Neural progenitor cell (in vitro differentiated cells): ENCODE measurements at regions not wholly inside any gene's neighbourhood (a gene's known extent, or its start where the extent isn't known, plus 50 kb on each side); places are given as distances from the start of the nearest gene placed in this dataset.

Source experiments
- DNase-seq: peaks from one replicate; pipeline ENCODE4 v3.0.0-alpha.2; 2016; ENCODE audit warnings: low spot score
- H2AFZ ChIP-seq: fragments of 200-600 bp; sonication (generic); replicated peaks from 2 replicates; pipeline ENCODE4 v1.6.1; 2016; ENCODE audit warnings: antibody characterized with exemption
- H3F3A ChIP-seq: fragments of 200-600 bp; sonication (generic); 2 replicates; pipeline ENCODE4 v1.6.1; 2016; ENCODE audit warnings: antibody characterized with exemption, low read depth
- H3K27ac ChIP-seq: fragments of 200-600 bp; sonication (generic); 2 replicates; pipeline ENCODE4 v1.5.1; 2016; ENCODE audit warnings: mild to moderate bottlenecking
- H3K27me3 ChIP-seq: fragments of 200-600 bp; sonication (generic); 2 replicates; pipeline ENCODE4 v1.6.1; 2016; ENCODE audit warnings: mild to moderate bottlenecking, moderate library complexity
- H3K36me3 ChIP-seq: fragments of 200-600 bp; sonication (generic); 2 replicates; pipeline ENCODE4 v1.5.1; 2016
- H3K4me1 ChIP-seq: fragments of 200-600 bp; sonication (generic); 2 replicates; pipeline ENCODE4 v1.6.1; 2016; ENCODE audit warnings: mixed run types
- H3K4me2 ChIP-seq: fragments of 200-600 bp; sonication (generic); 2 replicates; pipeline ENCODE4 v1.6.1; 2016
- H3K4me3 ChIP-seq: fragments of 200-600 bp; sonication (generic); 2 replicates; pipeline ENCODE4 v1.5.1; 2016
- H3K79me2 ChIP-seq: fragments of 200-600 bp; sonication (generic); 2 replicates; pipeline ENCODE4 v1.6.1; 2016; ENCODE audit warnings: low read depth
- H3K9ac ChIP-seq: fragments of 200-600 bp; sonication (generic); 2 replicates; pipeline ENCODE4 v1.6.1; 2016
- H3K9me3 ChIP-seq: fragments of 200-600 bp; sonication (generic); 2 replicates; pipeline ENCODE4 v1.5.1; 2016; ENCODE audit warnings: low read depth
- H4K20me1 ChIP-seq: fragments of 200-600 bp; sonication (generic); 2 replicates; pipeline ENCODE4 v1.6.1; 2016; ENCODE audit warnings: low read depth
- H3K27ac Mint-ChIP-seq: 3 replicates; pipeline ENCODE4 v1.8.0; 2021; ENCODE audit warnings: mixed read lengths
- H3K27me3 Mint-ChIP-seq: 2 replicates; pipeline ENCODE4 v1.8.0; 2022; ENCODE audit warnings: low read depth, mild to moderate bottlenecking, inconsistent platforms, moderate library complexity, mixed read lengths; ENCODE audit not compliant: insufficient read depth
- H3K36me3 Mint-ChIP-seq: 3 replicates; pipeline ENCODE4 v1.8.0; 2021; ENCODE audit warnings: mixed read lengths
- H3K4me1 Mint-ChIP-seq: 3 replicates; pipeline ENCODE4 v1.8.0; 2021; ENCODE audit warnings: mixed read lengths
- H3K4me3 Mint-ChIP-seq: 3 replicates; pipeline ENCODE4 v1.8.0; 2021; ENCODE audit warnings: mild to moderate bottlenecking, moderate library complexity, mixed read lengths
- H3K9me3 Mint-ChIP-seq: 3 replicates; pipeline ENCODE4 v1.8.0; 2020; ENCODE audit warnings: mixed read lengths
- CTCF ChIP-seq: fragments of 200-600 bp; sonication (generic); IDR thresholded peaks from 2 replicates; pipeline ENCODE4 v1.5.1; 2017; ENCODE audit warnings: antibody characterized with exemption, mild to moderate bottlenecking
- EZH2 ChIP-seq: fragments of 200-600 bp; sonication (generic); IDR thresholded peaks from 2 replicates; pipeline ENCODE4 v1.6.1; 2017; ENCODE audit warnings: antibody characterized with exemption, mild to moderate bottlenecking, moderate library complexity
- EZH2phosphoT487 ChIP-seq: fragments of 200-600 bp; sonication (generic); IDR thresholded peaks from 2 replicates; pipeline ENCODE4 v1.6.1; 2017; ENCODE audit warnings: antibody characterized with exemption

DNA sequence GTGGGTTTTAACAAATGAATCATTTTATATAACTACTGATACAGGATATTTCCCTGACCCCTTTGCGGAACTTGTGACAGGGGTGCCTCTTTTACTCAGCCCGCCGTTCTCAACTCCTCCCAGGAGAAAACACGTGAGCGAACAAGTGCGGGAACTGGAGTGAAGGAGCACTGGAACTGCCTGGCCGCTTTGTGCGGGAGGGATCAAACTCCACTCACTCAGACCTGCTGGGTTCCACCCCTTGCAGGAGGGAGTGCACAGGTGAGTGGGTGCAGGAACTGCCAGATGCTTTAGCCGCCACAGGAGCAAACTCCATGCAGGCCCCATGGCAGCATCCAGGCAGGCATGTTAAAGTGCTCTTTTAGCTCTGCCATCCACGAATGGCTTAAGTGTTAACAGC, 513.4 kb upstream of the GRM3 start:
- no peak for DNase-seq
- no peak overlapping the region for H3K9ac ChIP-seq
- no peaks in the 10 kb centered on the region for H3K36me3 ChIP-seq
- no peaks in the 10 kb centered on the region for H3K79me2 ChIP-seq
- H3K4me3 ChIP-seq: no peak overlapping the region
- no peaks in the 10 kb centered on the region for H3K27me3 Mint-ChIP-seq
- H3K4me1 Mint-ChIP-seq: no peaks in the 10 kb centered on the region
- H3K27ac Mint-ChIP-seq: no peak overlapping the region
- TF ChIP-seq EZH2phosphoT487 (no peak), CTCF (no peak), EZH2 (no peak)
- H3K4me3 Mint-ChIP-seq: no peak overlapping the region
- no peaks in the 10 kb centered on the region for H3F3A ChIP-seq
- no peaks in the 10 kb centered on the region for H3K9me3 Mint-ChIP-seq
- H3K27me3 ChIP-seq: no peaks in the 10 kb centered on the region
- H3K4me1 ChIP-seq: no peaks in the 10 kb centered on the region
- H2AFZ ChIP-seq: no peak overlapping the region
- no peaks in the 10 kb centered on the region for H3K9me3 ChIP-seq
- no peaks in the 10 kb centered on the region for H3K36me3 Mint-ChIP-seq
- H3K4me2 ChIP-seq: no peak overlapping the region
- H3K27ac ChIP-seq: no peak overlapping the region
- H4K20me1 ChIP-seq: no peaks in the 10 kb centered on the region

DNA sequence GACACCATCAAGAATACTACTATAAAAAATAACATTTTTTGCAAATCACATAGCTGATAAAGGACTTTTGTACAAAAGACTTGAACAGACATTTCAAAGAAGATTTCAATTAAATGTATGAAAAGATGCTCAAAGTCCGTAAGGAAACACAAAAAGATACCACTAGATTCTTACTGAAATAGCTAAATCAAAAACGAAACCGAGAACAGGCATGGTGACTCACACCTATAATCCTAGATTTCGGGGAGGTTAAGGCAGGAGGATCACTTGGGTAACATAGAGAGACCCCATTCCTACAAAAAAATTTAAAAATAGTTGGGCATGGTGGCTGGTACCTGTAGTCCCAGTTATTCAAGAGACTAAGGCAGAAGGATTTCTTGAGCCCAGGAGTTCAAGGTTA, 520.2 kb upstream of the GRM3 start:
- DNase-seq: no peak
- Histone ChIP-seq H3K79me2 (no peaks in the 10 kb centered on the region), H3K4me1 (no peaks in the 10 kb centered on the region), H3K4me2 (no peak overlapping the region), H3K36me3 (no peaks in the 10 kb centered on the region), H3K9ac (no peak overlapping the region), H3K4me3 (no peak overlapping the region), H4K20me1 (no peaks in the 10 kb centered on the region), H3K27me3 (no peaks in the 10 kb centered on the region), H2AFZ (no peak overlapping the region), H3K27ac (no peak overlapping the region), H3F3A (no peaks in the 10 kb centered on the region), H3K9me3 (no peaks in the 10 kb centered on the region)
- Mint-ChIP-seq H3K4me3 (no peak overlapping the region), H3K9me3 (no peaks in the 10 kb centered on the region), H3K4me1 (no peaks in the 10 kb centered on the region), H3K27me3 (no peaks in the 10 kb centered on the region), H3K36me3 (no peaks in the 10 kb centered on the region), H3K27ac (no peak overlapping the region)
- TF ChIP-seq EZH2phosphoT487: no peak

- H3F3A ChIP-seq: no peaks in the 10 kb centered on the region
- H3K9me3 Mint-ChIP-seq: peaks cover 3% of the 10 kb centered on the region
- H3K9ac ChIP-seq: no peak overlapping the region
- no peaks in the 10 kb centered on the region for H3K27me3 ChIP-seq
- peaks cover 2% of the 10 kb centered on the region for H3K27me3 Mint-ChIP-seq
- no peak overlapping the region for H3K4me2 ChIP-seq
- no peaks in the 10 kb centered on the region for H3K4me1 ChIP-seq
- no peak overlapping the region for H2AFZ ChIP-seq
- no peaks in the 10 kb centered on the region for H3K36me3 Mint-ChIP-seq
- H3K9me3 ChIP-seq: no peaks in the 10 kb centered on the region
- H3K4me3 ChIP-seq: no peak overlapping the region
- no peak overlapping the region for H3K4me3 Mint-ChIP-seq
- no peak for DNase-seq
- H3K79me2 ChIP-seq: no peaks in the 10 kb centered on the region
- TF ChIP-seq EZH2phosphoT487: no peak
- no peak for TF ChIP-seq EZH2
- TF ChIP-seq CTCF: no peak
- no peaks in the 10 kb centered on the region for H4K20me1 ChIP-seq
- H3K27ac ChIP-seq: no peak overlapping the region
- H3K36me3 ChIP-seq: no peaks in the 10 kb centered on the region
- no peaks in the 10 kb centered on the region for H3K4me1 Mint-ChIP-seq
- H3K27ac Mint-ChIP-seq: no peak overlapping the region
These were observed 549.5 kb upstream of the GRM3 start for GRCh38 chr7:86094166-86094669.

GRCh38 chr7:86091369-86091768, 552.3 kb upstream of the GRM3 start:
- Histone ChIP-seq H3F3A (no peaks in the 10 kb centered on the region), H3K79me2 (no peaks in the 10 kb centered on the region), H3K4me2 (no peak overlapping the region), H4K20me1 (no peaks in the 10 kb centered on the region), H3K9me3 (no peaks in the 10 kb centered on the region), H3K36me3 (no peaks in the 10 kb centered on the region), H3K4me1 (no peaks in the 10 kb centered on the region), H3K4me3 (no peak overlapping the region), H3K9ac (no peak overlapping the region), H2AFZ (no peak overlapping the region), H3K27me3 (no peaks in the 10 kb centered on the region), H3K27ac (no peak overlapping the region)
- peaks cover 2% of the 10 kb centered on the region for H3K27me3 Mint-ChIP-seq
- no peak overlapping the region for H3K4me3 Mint-ChIP-seq
- no peak overlapping the region for H3K27ac Mint-ChIP-seq
- TF ChIP-seq CTCF (no peak), EZH2phosphoT487 (no peak), EZH2 (no peak)
- peaks cover 11% of the 10 kb centered on the region for H3K9me3 Mint-ChIP-seq
- no peaks in the 10 kb centered on the region for H3K36me3 Mint-ChIP-seq
- H3K4me1 Mint-ChIP-seq: no peaks in the 10 kb centered on the region
- DNase-seq: no peak
